ENCODE measurements at regions not wholly inside any gene's neighbourhood (a gene's known extent, or its start where the extent isn't known, plus 50 kb on each side); places are given as distances from the start of the nearest gene placed in this dataset.

DNA sequence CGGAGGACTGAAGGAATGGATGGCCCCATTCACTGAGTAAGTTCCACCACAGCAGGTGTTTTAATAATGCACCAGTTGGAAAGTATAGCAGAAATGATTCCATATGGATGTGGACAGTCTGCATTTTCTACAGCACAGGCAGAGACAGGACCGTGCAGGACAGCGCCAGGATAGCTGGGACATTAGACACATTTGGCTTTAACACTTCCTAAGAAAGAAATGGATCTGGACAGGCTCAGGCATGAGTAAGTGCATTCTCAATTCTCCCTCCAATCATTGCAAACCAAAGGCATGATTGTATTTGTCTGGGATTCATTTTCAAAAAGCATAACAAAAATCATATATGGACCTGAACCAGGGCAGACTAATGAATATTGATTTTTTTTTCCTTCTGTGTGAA, 233.0 kb upstream of the POU2AF2 start:
- H3K4me1 ChIP-seq (ENCODE audit: control insufficient read depth in 4 of 4, insufficient read depth in 4 of 4, low read length in 3 of 4) = no peaks in the 10 kb centered on the region
- H3K27me3 ChIP-seq (ENCODE audit: control insufficient read depth in 4 of 4, insufficient read depth in 4 of 4, low read length in 3 of 4) = no peaks in the 10 kb centered on the region
- no peak overlapping the region for H3K9ac ChIP-seq (ENCODE audit: low read depth in 1 of 2, low read length in 2 of 2)
- no peaks in the 10 kb centered on the region for H3K36me3 ChIP-seq (ENCODE audit: control insufficient read depth in 4 of 4, insufficient read depth in 3 of 4, low read depth in 1 of 4, low read length in 3 of 4)
- no peaks in the 10 kb centered on the region for H3K9me3 ChIP-seq (ENCODE audit: control insufficient read depth in 4 of 4, low read length in 3 of 4)
- H3K4me3 ChIP-seq (ENCODE audit: low read depth in 1 of 3, low read length in 3 of 3) = no peak overlapping the region
- WGBS = 91% methylated on average over 3 of the region's 3 CpGs
- no peak for DNase-seq (ENCODE audit: low spot score)
- no peak overlapping the region for H3K27ac ChIP-seq (ENCODE audit: low read depth in 1 of 2, low read length in 2 of 2)
- TF ChIP-seq, protein P1, sequence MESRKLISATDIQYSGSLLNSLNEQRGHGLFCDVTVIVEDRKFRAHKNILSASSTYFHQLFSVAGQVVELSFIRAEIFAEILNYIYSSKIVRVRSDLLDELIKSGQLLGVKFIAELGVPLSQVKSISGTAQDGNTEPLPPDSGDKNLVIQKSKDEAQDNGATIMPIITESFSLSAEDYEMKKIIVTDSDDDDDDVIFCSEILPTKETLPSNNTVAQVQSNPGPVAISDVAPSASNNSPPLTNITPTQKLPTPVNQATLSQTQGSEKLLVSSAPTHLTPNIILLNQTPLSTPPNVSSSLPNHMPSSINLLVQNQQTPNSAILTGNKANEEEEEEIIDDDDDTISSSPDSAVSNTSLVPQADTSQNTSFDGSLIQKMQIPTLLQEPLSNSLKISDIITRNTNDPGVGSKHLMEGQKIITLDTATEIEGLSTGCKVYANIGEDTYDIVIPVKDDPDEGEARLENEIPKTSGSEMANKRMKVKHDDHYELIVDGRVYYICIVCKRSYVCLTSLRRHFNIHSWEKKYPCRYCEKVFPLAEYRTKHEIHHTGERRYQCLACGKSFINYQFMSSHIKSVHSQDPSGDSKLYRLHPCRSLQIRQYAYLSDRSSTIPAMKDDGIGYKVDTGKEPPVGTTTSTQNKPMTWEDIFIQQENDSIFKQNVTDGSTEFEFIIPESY (IDR thresholded peaks at IDR 0.05) = no peak
- no peak for TF ChIP-seq EGR1 (IDR thresholded peaks at IDR 0.05; ENCODE audit: low read depth in 2 of 2)
- no peak for TF ChIP-seq TAF1 (conservative IDR thresholded peaks at IDR 0.05)
- no peak for TF ChIP-seq HNF4G (IDR thresholded peaks at IDR 0.05)
- TF ChIP-seq, protein P2, sequence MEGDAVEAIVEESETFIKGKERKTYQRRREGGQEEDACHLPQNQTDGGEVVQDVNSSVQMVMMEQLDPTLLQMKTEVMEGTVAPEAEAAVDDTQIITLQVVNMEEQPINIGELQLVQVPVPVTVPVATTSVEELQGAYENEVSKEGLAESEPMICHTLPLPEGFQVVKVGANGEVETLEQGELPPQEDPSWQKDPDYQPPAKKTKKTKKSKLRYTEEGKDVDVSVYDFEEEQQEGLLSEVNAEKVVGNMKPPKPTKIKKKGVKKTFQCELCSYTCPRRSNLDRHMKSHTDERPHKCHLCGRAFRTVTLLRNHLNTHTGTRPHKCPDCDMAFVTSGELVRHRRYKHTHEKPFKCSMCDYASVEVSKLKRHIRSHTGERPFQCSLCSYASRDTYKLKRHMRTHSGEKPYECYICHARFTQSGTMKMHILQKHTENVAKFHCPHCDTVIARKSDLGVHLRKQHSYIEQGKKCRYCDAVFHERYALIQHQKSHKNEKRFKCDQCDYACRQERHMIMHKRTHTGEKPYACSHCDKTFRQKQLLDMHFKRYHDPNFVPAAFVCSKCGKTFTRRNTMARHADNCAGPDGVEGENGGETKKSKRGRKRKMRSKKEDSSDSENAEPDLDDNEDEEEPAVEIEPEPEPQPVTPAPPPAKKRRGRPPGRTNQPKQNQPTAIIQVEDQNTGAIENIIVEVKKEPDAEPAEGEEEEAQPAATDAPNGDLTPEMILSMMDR (IDR thresholded peaks at IDR 0.05; ENCODE audit: low read depth, low read length, missing input control) = no peak
- TF ChIP-seq REST (IDR thresholded peaks at IDR 0.05) = no peak
- TF ChIP-seq JUND (IDR thresholded peaks at IDR 0.05) = no peak
- TF ChIP-seq SP1 (IDR thresholded peaks at IDR 0.05) = no peak
- no peak for TF ChIP-seq ATF3 (IDR thresholded peaks at IDR 0.05)
- no peak for TF ChIP-seq RXRA (IDR thresholded peaks at IDR 0.05)
- no peak for TF ChIP-seq FOXA1 (IDR thresholded peaks at IDR 0.05)
- TF ChIP-seq YY1 (IDR thresholded peaks at IDR 0.05) = no peak
- no peak for TF ChIP-seq MAX (IDR thresholded peaks at IDR 0.05)
- no peak for TF ChIP-seq RAD21 (IDR thresholded peaks at IDR 0.05)

GRCh38 chr11:111011275-111011594, 234.3 kb upstream of the POU2AF2 start:
- Histone ChIP-seq H3K4me3 (ENCODE audit: low read depth in 1 of 3, low read length in 3 of 3) (no peak overlapping the region), H3K27me3 (ENCODE audit: control insufficient read depth in 4 of 4, insufficient read depth in 4 of 4, low read length in 3 of 4) (no peaks in the 10 kb centered on the region), H3K27ac (ENCODE audit: low read depth in 1 of 2, low read length in 2 of 2) (no peak overlapping the region), H3K9me3 (ENCODE audit: control insufficient read depth in 4 of 4, low read length in 3 of 4) (no peaks in the 10 kb centered on the region), H3K4me1 (ENCODE audit: control insufficient read depth in 4 of 4, insufficient read depth in 4 of 4, low read length in 3 of 4) (no peaks in the 10 kb centered on the region), H3K9ac (ENCODE audit: low read depth in 1 of 2, low read length in 2 of 2) (no peak overlapping the region), H3K36me3 (ENCODE audit: control insufficient read depth in 4 of 4, insufficient read depth in 3 of 4, low read depth in 1 of 4, low read length in 3 of 4) (no peaks in the 10 kb centered on the region)
- DNase-seq (ENCODE audit: low spot score) = no peak
- TF ChIP-seq MAX (IDR thresholded peaks at IDR 0.05) = no peak
- no peak for TF ChIP-seq YY1 (IDR thresholded peaks at IDR 0.05)
- TF ChIP-seq TAF1 (conservative IDR thresholded peaks at IDR 0.05) = no peak
- no peak for TF ChIP-seq JUND (IDR thresholded peaks at IDR 0.05)
- TF ChIP-seq, protein P2 (IDR thresholded peaks at IDR 0.05; ENCODE audit: low read depth, low read length, missing input control) = no peak
- no peak for TF ChIP-seq NR2F2 (IDR thresholded peaks at IDR 0.05)
- TF ChIP-seq FOXA1 (IDR thresholded peaks at IDR 0.05) = no peak
- no peak for TF ChIP-seq RAD21 (IDR thresholded peaks at IDR 0.05)
- TF ChIP-seq ATF3 (IDR thresholded peaks at IDR 0.05) = no peak
- TF ChIP-seq REST (IDR thresholded peaks at IDR 0.05) = no peak
- TF ChIP-seq HNF4G (IDR thresholded peaks at IDR 0.05) = no peak
- TF ChIP-seq EGR1 (IDR thresholded peaks at IDR 0.05; ENCODE audit: low read depth in 2 of 2) = no peak
